ENCODE measurements at regions not wholly inside any gene's neighbourhood (a gene's known extent, or its start where the extent isn't known, plus 50 kb on each side); places are given as distances from the start of the nearest gene placed in this dataset.

DNA sequence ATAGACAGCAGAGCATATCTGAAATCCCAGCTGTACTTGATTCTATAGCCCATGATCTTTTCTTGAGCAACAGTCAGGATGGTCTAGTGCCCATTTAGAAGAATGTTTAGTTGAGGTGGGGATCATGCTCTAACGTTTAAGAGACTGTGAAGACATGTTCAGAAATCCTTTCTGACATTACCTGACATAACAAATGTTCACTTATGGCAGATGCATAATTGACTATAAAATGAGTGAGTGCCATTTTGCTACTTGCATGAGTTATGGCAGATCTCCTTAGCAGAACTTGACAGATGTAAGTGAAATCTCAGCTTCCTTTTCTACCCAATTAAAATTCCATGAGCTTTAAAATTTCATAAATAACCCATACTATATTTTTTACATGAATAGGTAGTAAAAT, 209.5 kb upstream of the MMADHC start:
- TF ChIP-seq, protein P1, sequence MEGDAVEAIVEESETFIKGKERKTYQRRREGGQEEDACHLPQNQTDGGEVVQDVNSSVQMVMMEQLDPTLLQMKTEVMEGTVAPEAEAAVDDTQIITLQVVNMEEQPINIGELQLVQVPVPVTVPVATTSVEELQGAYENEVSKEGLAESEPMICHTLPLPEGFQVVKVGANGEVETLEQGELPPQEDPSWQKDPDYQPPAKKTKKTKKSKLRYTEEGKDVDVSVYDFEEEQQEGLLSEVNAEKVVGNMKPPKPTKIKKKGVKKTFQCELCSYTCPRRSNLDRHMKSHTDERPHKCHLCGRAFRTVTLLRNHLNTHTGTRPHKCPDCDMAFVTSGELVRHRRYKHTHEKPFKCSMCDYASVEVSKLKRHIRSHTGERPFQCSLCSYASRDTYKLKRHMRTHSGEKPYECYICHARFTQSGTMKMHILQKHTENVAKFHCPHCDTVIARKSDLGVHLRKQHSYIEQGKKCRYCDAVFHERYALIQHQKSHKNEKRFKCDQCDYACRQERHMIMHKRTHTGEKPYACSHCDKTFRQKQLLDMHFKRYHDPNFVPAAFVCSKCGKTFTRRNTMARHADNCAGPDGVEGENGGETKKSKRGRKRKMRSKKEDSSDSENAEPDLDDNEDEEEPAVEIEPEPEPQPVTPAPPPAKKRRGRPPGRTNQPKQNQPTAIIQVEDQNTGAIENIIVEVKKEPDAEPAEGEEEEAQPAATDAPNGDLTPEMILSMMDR (IDR thresholded peaks at IDR 0.05), result no peak
- TF ChIP-seq SIN3A (IDR thresholded peaks at IDR 0.05; ENCODE audit: borderline replicate concordance, insufficient read depth, low read depth, low read length) (no peak), TCF7L2 (IDR thresholded peaks at IDR 0.05; ENCODE audit: low read depth, low read length) (no peak)
- TF ChIP-seq, protein P2, sequence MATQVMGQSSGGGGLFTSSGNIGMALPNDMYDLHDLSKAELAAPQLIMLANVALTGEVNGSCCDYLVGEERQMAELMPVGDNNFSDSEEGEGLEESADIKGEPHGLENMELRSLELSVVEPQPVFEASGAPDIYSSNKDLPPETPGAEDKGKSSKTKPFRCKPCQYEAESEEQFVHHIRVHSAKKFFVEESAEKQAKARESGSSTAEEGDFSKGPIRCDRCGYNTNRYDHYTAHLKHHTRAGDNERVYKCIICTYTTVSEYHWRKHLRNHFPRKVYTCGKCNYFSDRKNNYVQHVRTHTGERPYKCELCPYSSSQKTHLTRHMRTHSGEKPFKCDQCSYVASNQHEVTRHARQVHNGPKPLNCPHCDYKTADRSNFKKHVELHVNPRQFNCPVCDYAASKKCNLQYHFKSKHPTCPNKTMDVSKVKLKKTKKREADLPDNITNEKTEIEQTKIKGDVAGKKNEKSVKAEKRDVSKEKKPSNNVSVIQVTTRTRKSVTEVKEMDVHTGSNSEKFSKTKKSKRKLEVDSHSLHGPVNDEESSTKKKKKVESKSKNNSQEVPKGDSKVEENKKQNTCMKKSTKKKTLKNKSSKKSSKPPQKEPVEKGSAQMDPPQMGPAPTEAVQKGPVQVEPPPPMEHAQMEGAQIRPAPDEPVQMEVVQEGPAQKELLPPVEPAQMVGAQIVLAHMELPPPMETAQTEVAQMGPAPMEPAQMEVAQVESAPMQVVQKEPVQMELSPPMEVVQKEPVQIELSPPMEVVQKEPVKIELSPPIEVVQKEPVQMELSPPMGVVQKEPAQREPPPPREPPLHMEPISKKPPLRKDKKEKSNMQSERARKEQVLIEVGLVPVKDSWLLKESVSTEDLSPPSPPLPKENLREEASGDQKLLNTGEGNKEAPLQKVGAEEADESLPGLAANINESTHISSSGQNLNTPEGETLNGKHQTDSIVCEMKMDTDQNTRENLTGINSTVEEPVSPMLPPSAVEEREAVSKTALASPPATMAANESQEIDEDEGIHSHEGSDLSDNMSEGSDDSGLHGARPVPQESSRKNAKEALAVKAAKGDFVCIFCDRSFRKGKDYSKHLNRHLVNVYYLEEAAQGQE (IDR thresholded peaks at IDR 0.05; ENCODE audit: insufficient read depth in 1 of 2, low read depth in 2 of 2, low read length in 1 of 2), result no peak
